GM18498 (cell line): ENCODE measurements at regions not wholly inside any gene's neighbourhood (a gene's known extent, or its start where the extent isn't known, plus 50 kb on each side); places are given as distances from the start of the nearest gene placed in this dataset.
"Not testable (repeated sequence)": the region's sequence is repeated elsewhere in the genome, so short reads cannot be mapped to it uniquely, and the experiment has no call there.

ENCODE experiments used
- ATAC-seq: cut with Tn5 transposase; IDR thresholded peaks from one replicate; pipeline ENCODE4 v1.9.1; 2021; ENCODE audit warnings: mild to moderate bottlenecking, moderate library complexity; ENCODE audit not compliant: unreplicated experiment

- ATAC-seq, result no peak
Observed at GRCh38 chr15:91356083-91356482, 256.0 kb downstream of the SV2B start.

GRCh38 chr15:91357011-91357410 lies 257.0 kb downstream of the SV2B start:
- no peak for ATAC-seq

GRCh38 chr15:91357486-91357885 lies 257.4 kb downstream of the SV2B start:
- ATAC-seq, result no peak

- ATAC-seq, result no peak
Observed at GRCh38 chr15:91358405-91358804, 258.3 kb downstream of the SV2B start.

GRCh38 chr15:91361696-91362095 lies 261.6 kb downstream of the SV2B start:
- ATAC-seq, result not testable (repeated sequence)

- no peak for ATAC-seq
Observed at GRCh38 chr15:91366111-91366510, 266.1 kb downstream of the SV2B start.

GRCh38 chr15:91368611-91369010 lies 268.6 kb downstream of the SV2B start:
- no peak for ATAC-seq

- ATAC-seq, result no peak
Observed at GRCh38 chr15:91369823-91370222, 269.8 kb downstream of the SV2B start.

GRCh38 chr15:91371345-91371744 lies 271.3 kb downstream of the SV2B start:
- ATAC-seq, result not testable (repeated sequence)

- ATAC-seq, result no peak
Observed at GRCh38 chr15:91374336-91374735, 274.3 kb downstream of the SV2B start.

GRCh38 chr15:91376038-91376437 lies 276.0 kb downstream of the SV2B start:
- ATAC-seq, result no peak

GRCh38 chr15:91380114-91380513 lies 280.1 kb downstream of the SV2B start:
- ATAC-seq, result no peak

GRCh38 chr15:91383532-91383931 lies 283.5 kb downstream of the SV2B start:
- no peak for ATAC-seq

GRCh38 chr15:91384189-91384730 lies 284.2 kb downstream of the SV2B start:
- no peak for ATAC-seq

GRCh38 chr15:91385311-91385710 lies 285.3 kb downstream of the SV2B start:
- no peak for ATAC-seq

- no peak for ATAC-seq
Observed at GRCh38 chr15:91393186-91393585, 293.1 kb downstream of the SV2B start.

- ATAC-seq, result no peak
Observed at GRCh38 chr15:91400481-91400880, 300.4 kb downstream of the SV2B start.

GRCh38 chr15:91407269-91407889 lies 307.3 kb downstream of the SV2B start:
- no peak for ATAC-seq

- ATAC-seq, result no peak
Observed at GRCh38 chr15:91408476-91409076, 308.5 kb downstream of the SV2B start.

GRCh38 chr15:91409387-91409786 lies 309.3 kb downstream of the SV2B start:
- no peak for ATAC-seq

- ATAC-seq, result no peak
Observed at GRCh38 chr15:91411586-91411985, 311.5 kb downstream of the SV2B start.

GRCh38 chr15:91412138-91412928 lies 312.3 kb downstream of the SV2B start:
- ATAC-seq, result no peak
